ENCODE measurements at regions not wholly inside any gene's neighbourhood (a gene's known extent, or its start where the extent isn't known, plus 50 kb on each side); places are given as distances from the start of the nearest gene placed in this dataset.

DNA sequence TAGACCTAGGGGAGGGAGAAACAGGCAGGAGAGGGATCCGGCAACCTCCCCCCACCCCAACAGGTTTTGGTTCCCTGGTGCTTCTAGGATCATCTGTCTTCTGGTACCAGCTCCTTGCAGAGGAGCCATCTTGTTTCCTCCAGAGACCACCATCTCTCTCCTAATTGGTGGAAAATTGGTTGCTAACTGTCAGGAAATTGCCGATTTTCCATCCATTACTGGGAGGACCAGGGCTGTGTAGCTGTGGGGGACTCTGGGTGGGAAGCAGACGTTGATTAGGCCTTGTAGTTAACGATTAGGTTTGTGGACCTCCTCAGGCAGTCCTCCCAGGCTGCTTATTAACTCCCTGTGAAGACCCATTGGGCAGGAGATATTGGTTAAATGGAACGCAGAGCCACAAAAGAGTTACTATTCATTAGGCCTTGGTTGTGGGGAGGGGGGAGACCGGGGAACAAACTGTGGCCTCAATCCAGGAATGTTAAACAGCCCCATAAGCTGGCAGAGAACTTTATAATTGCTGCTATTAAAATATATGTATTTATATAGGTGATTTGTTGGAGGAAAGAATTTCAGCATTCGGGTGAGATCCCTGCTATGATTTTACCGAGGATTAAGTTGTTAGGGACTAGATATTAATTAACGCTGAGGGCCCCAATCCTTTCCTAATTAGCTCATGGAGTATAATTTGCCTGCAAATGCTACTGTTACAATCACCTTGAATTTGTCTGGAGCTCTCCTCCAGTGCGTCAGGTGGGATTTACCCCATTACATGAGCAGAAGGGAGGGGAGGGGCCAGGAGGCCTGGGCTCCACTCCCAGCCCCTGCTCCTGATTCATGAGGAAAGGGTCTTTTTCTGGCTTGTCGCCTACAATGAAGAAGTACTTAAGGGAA, 61.2 kb upstream of the TRABD2B start:
- TF ChIP-seq, protein P1, sequence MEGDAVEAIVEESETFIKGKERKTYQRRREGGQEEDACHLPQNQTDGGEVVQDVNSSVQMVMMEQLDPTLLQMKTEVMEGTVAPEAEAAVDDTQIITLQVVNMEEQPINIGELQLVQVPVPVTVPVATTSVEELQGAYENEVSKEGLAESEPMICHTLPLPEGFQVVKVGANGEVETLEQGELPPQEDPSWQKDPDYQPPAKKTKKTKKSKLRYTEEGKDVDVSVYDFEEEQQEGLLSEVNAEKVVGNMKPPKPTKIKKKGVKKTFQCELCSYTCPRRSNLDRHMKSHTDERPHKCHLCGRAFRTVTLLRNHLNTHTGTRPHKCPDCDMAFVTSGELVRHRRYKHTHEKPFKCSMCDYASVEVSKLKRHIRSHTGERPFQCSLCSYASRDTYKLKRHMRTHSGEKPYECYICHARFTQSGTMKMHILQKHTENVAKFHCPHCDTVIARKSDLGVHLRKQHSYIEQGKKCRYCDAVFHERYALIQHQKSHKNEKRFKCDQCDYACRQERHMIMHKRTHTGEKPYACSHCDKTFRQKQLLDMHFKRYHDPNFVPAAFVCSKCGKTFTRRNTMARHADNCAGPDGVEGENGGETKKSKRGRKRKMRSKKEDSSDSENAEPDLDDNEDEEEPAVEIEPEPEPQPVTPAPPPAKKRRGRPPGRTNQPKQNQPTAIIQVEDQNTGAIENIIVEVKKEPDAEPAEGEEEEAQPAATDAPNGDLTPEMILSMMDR (IDR thresholded peaks at IDR 0.05): no peak
- no peak for TF ChIP-seq POLR2A (IDR thresholded peaks at IDR 0.05)

All from vagina (tissue), 2 donors.